ENCODE measurements at regions not wholly inside any gene's neighbourhood (a gene's known extent, or its start where the extent isn't known, plus 50 kb on each side); places are given as distances from the start of the nearest gene placed in this dataset.

- TF ChIP-seq ZBTB21 (tag by site-specific recombination; IDR thresholded peaks at IDR 0.05) (no peak), ZNF704 (tag by site-specific recombination; IDR thresholded peaks at IDR 0.05) (no peak), ZNF341 (tag by site-specific recombination; IDR thresholded peaks at IDR 0.05; ENCODE audit: low read depth) (no peak), BCL11A (tag by site-specific recombination; IDR thresholded peaks at IDR 0.05; ENCODE audit: low read depth) (no peak), SP2 (tag by site-specific recombination; IDR thresholded peaks at IDR 0.05) (no peak), ZXDB (tag by site-specific recombination; IDR thresholded peaks at IDR 0.05) (no peak), ZNF223 (tag by site-specific recombination; IDR thresholded peaks at IDR 0.05) (no peak)
Measured at GRCh38 chr14:84262932-84263331, 1267.0 kb upstream of the FLRT2 start (continued).

GRCh38 chr14:84272290-84272721 is 1257.6 kb upstream of the FLRT2 start:
- TF ChIP-seq ZNF701 (tag by site-specific recombination; IDR thresholded peaks at IDR 0.05) (no peak), MZF1 (tag by site-specific recombination; IDR thresholded peaks at IDR 0.05; ENCODE audit: borderline replicate concordance) (no peak), ZNF830 (tag by site-specific recombination; IDR thresholded peaks at IDR 0.05; ENCODE audit: low read depth) (no peak), ZNF658 (tag by site-specific recombination; IDR thresholded peaks at IDR 0.05) (no peak), ZNF175 (tag by site-specific recombination; IDR thresholded peaks at IDR 0.05) (no peak), ZNF473 (tag by site-specific recombination; IDR thresholded peaks at IDR 0.05) (no peak), KLF16 (tag by site-specific recombination; IDR thresholded peaks at IDR 0.05) (no peak), TCF7L2 (IDR thresholded peaks at IDR 0.05; ENCODE audit: borderline replicate concordance, low read depth, low read length) (no peak), GLI2 (tag by site-specific recombination; IDR thresholded peaks at IDR 0.05; ENCODE audit: borderline replicate concordance, low read depth) (no peak), ZNF571 (tag by site-specific recombination; IDR thresholded peaks at IDR 0.05) (no peak), ZNF654 (tag by site-specific recombination; IDR thresholded peaks at IDR 0.05; ENCODE audit: low read depth) (no peak), SP3 (tag by site-specific recombination; IDR thresholded peaks at IDR 0.05) (no peak), YY1 (tag by site-specific recombination; IDR thresholded peaks at IDR 0.05) (no peak), ZNF354C (tag by site-specific recombination; IDR thresholded peaks at IDR 0.05; ENCODE audit: borderline replicate concordance, low read depth) (no peak), FEZF1 (tag by site-specific recombination; IDR thresholded peaks at IDR 0.05) (no peak), ZNF544 (tag by site-specific recombination; IDR thresholded peaks at IDR 0.05) (no peak)
- Histone ChIP-seq H3K36me3 (ENCODE audit: control insufficient read depth in 2 of 2, insufficient read depth in 1 of 2, low read length in 2 of 2) (no peaks in the 10 kb centered on the region), H3K27ac (ENCODE audit: extremely low read depth, low read depth, low read length) (no peak overlapping the region), H3K4me3 (ENCODE audit: low read depth, low read length) (no peak overlapping the region), H3K4me1 (ENCODE audit: control insufficient read depth, insufficient read depth, low read length) (no peaks in the 10 kb centered on the region), H3K9me3 (ENCODE audit: control insufficient read depth, insufficient read depth, low read depth, low read length) (no peaks in the 10 kb centered on the region)
- ChIA-PET CTCF (no interaction called here), POLR2A (no interaction called here)

GRCh38 chr14:84273181-84273580 is 1256.8 kb upstream of the FLRT2 start:
- ChIA-PET CTCF (no interaction called here), POLR2A (no interaction called here)
- no peak overlapping the region for H3K4me3 ChIP-seq (ENCODE audit: low read depth, low read length)
- no peaks in the 10 kb centered on the region for H3K36me3 ChIP-seq (ENCODE audit: control insufficient read depth in 2 of 2, insufficient read depth in 1 of 2, low read length in 2 of 2)
- no peak overlapping the region for H3K27ac ChIP-seq (ENCODE audit: extremely low read depth, low read depth, low read length)
- H3K4me1 ChIP-seq (ENCODE audit: control insufficient read depth, insufficient read depth, low read length): no peaks in the 10 kb centered on the region
- no peak for TF ChIP-seq ZNF16 (tag by site-specific recombination; IDR thresholded peaks at IDR 0.05; ENCODE audit: low read depth)
- no peak for TF ChIP-seq SP3 (tag by site-specific recombination; IDR thresholded peaks at IDR 0.05)
- TF ChIP-seq ZXDB (tag by site-specific recombination; IDR thresholded peaks at IDR 0.05): no peak
- TF ChIP-seq YY2 (tag by site-specific recombination; IDR thresholded peaks at IDR 0.05): no peak
- no peaks in the 10 kb centered on the region for H3K9me3 ChIP-seq (ENCODE audit: control insufficient read depth, insufficient read depth, low read depth, low read length)
